ENCODE measurements at regions not wholly inside any gene's neighbourhood (a gene's known extent, or its start where the extent isn't known, plus 50 kb on each side); places are given as distances from the start of the nearest gene placed in this dataset.

DNA sequence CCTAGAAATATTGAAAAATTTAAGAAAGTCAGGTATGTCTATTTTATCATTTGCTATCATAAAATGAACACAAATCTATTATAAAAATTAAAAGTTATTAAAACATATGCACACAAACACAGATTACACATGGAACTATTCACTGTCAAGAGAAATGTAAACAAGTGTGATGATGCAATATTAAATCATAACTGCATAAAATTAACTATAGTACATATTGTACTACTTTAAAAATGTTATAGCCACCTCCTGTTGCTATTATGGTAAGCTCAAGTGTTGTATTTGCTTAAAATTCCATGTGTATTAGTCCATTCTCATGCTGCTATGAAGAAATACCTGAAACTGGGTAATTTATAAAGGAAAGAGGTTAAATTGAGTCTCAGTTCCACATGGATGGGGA, 54.7 kb upstream of the CMC1 start:
- Histone ChIP-seq H3K27ac (ENCODE audit: low read length) (no peak overlapping the region), H3K36me3 (ENCODE audit: insufficient read depth, low read length) (no peaks in the 10 kb centered on the region), H3K9me2 (ENCODE audit: insufficient read depth, low read length) (no peaks in the 10 kb centered on the region), H3K79me2 (replicated peaks; ENCODE audit: insufficient read depth, low read length) (no peaks in the 10 kb centered on the region), H3K9ac (ENCODE audit: low read length) (no peak overlapping the region), H4K20me1 (ENCODE audit: insufficient read depth) (no peaks in the 10 kb centered on the region), H2AFZ (ENCODE audit: low read depth, low read length) (no peak overlapping the region), H3K9me3 (ENCODE audit: low read length) (no peaks in the 10 kb centered on the region), H3K4me2 (ENCODE audit: low read length) (no peak overlapping the region), H3F3A (ENCODE audit: insufficient read depth, low read length, poor library complexity, severe bottlenecking) (no peaks in the 10 kb centered on the region), H3K4me3 (ENCODE audit: low read length) (no peak overlapping the region), H3K27me3 (ENCODE audit: insufficient read depth, low read depth, low read length) (no peaks in the 10 kb centered on the region)
- TF ChIP-seq EZH2 (IDR thresholded peaks at IDR 0.05; ENCODE audit: borderline replicate concordance, insufficient read depth, low read length, poor library complexity, severe bottlenecking) (no peak), CTCF (IDR thresholded peaks at IDR 0.05; ENCODE audit: poor library complexity, severe bottlenecking) (no peak), RAD21 (conservative IDR thresholded peaks at IDR 0.05) (no peak)

DNA sequence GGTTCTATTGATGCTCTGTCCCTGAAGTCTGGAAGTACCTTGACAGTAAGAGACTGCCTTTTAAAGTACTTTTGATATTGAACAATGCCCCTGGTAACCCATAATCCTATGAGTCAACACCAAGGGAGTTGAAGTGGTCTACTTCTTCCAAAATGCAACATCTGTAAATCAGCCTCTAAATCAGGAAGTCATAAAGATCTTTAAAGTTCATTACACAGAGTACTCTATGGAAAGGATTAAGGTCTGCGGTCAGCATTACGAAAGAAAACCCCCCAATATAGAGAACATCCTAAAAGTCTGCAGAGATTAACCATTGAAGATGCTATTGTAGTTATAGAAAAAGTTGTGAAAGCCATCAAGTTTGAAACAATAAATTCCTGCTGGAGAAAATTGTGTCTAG, 52.7 kb upstream of the CMC1 start:
- H2AFZ ChIP-seq (ENCODE audit: low read depth, low read length): no peak overlapping the region
- no peak overlapping the region for H3K4me2 ChIP-seq (ENCODE audit: low read length)
- H3K9me3 ChIP-seq (ENCODE audit: low read length): no peaks in the 10 kb centered on the region
- H4K20me1 ChIP-seq (ENCODE audit: insufficient read depth): no peaks in the 10 kb centered on the region
- no peaks in the 10 kb centered on the region for H3K27me3 ChIP-seq (ENCODE audit: insufficient read depth, low read depth, low read length)
- no peaks in the 10 kb centered on the region for H3K36me3 ChIP-seq (ENCODE audit: insufficient read depth, low read length)
- no peak overlapping the region for H3K4me3 ChIP-seq (ENCODE audit: low read length)
- H3K79me2 ChIP-seq (replicated peaks; ENCODE audit: insufficient read depth, low read length): no peaks in the 10 kb centered on the region
- no peak overlapping the region for H3K9ac ChIP-seq (ENCODE audit: low read length)
- H3K27ac ChIP-seq (ENCODE audit: low read length): no peak overlapping the region
- TF ChIP-seq, protein P1, sequence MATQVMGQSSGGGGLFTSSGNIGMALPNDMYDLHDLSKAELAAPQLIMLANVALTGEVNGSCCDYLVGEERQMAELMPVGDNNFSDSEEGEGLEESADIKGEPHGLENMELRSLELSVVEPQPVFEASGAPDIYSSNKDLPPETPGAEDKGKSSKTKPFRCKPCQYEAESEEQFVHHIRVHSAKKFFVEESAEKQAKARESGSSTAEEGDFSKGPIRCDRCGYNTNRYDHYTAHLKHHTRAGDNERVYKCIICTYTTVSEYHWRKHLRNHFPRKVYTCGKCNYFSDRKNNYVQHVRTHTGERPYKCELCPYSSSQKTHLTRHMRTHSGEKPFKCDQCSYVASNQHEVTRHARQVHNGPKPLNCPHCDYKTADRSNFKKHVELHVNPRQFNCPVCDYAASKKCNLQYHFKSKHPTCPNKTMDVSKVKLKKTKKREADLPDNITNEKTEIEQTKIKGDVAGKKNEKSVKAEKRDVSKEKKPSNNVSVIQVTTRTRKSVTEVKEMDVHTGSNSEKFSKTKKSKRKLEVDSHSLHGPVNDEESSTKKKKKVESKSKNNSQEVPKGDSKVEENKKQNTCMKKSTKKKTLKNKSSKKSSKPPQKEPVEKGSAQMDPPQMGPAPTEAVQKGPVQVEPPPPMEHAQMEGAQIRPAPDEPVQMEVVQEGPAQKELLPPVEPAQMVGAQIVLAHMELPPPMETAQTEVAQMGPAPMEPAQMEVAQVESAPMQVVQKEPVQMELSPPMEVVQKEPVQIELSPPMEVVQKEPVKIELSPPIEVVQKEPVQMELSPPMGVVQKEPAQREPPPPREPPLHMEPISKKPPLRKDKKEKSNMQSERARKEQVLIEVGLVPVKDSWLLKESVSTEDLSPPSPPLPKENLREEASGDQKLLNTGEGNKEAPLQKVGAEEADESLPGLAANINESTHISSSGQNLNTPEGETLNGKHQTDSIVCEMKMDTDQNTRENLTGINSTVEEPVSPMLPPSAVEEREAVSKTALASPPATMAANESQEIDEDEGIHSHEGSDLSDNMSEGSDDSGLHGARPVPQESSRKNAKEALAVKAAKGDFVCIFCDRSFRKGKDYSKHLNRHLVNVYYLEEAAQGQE (IDR thresholded peaks at IDR 0.05; ENCODE audit: borderline replicate concordance): no peak
- no peak for TF ChIP-seq TAF1 (IDR thresholded peaks at IDR 0.05; ENCODE audit: low read depth)
- no peak for TF ChIP-seq RAD21 (conservative IDR thresholded peaks at IDR 0.05)
- TF ChIP-seq POLR2AphosphoS5 (IDR thresholded peaks at IDR 0.05): no peak
- no peak for TF ChIP-seq MXI1 (conservative IDR thresholded peaks at IDR 0.05; ENCODE audit: poor library complexity, severe bottlenecking)
- TF ChIP-seq CTCF (IDR thresholded peaks at IDR 0.05; ENCODE audit: poor library complexity, severe bottlenecking): no peak
- TF ChIP-seq EP300 (conservative IDR thresholded peaks at IDR 0.05; ENCODE audit: poor library complexity, severe bottlenecking): no peak
- TF ChIP-seq EZH2 (IDR thresholded peaks at IDR 0.05; ENCODE audit: borderline replicate concordance, insufficient read depth, low read length, poor library complexity, severe bottlenecking): no peak
- no peak for TF ChIP-seq SMC3 (conservative IDR thresholded peaks at IDR 0.05; ENCODE audit: poor library complexity)
- no peaks in the 10 kb centered on the region for H3F3A ChIP-seq (ENCODE audit: insufficient read depth, low read length, poor library complexity, severe bottlenecking)
- H3K9me2 ChIP-seq (ENCODE audit: insufficient read depth, low read length): no peaks in the 10 kb centered on the region
